NCI-H2196 (cell line): ENCODE measurements at regions not wholly inside any gene's neighbourhood (a gene's known extent, or its start where the extent isn't known, plus 50 kb on each side); places are given as distances from the start of the nearest gene placed in this dataset.
"Not testable (repeated sequence)": the region's sequence is repeated elsewhere in the genome, so short reads cannot be mapped to it uniquely, and the experiment has no call there.

ENCODE experiments used
- DNase-seq: peaks from one replicate; lab custom pipeline; 2025; ENCODE audit not compliant: unreplicated experiment; lab: John Stamatoyannopoulos, UW

DNA sequence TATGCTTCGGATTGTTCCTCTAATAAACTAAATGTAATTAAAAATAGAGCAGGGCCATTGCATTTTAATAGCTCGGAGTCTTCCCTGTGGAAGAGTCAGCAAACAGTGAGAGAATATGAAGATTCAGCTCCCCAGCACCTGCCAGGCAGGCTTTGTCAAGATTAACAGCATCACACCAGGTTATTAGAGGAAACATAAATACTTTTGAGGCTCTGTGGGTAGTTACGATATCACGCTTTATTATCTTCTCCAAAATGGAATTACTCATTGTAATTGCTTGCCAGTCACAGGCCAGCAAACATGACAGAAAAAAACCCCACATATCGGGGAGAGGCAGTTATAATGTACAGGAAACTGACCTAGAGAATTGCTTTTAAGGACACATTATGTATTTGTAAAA, 303.9 kb downstream of the CPS1 start:
- DNase-seq: no peak

DNA sequence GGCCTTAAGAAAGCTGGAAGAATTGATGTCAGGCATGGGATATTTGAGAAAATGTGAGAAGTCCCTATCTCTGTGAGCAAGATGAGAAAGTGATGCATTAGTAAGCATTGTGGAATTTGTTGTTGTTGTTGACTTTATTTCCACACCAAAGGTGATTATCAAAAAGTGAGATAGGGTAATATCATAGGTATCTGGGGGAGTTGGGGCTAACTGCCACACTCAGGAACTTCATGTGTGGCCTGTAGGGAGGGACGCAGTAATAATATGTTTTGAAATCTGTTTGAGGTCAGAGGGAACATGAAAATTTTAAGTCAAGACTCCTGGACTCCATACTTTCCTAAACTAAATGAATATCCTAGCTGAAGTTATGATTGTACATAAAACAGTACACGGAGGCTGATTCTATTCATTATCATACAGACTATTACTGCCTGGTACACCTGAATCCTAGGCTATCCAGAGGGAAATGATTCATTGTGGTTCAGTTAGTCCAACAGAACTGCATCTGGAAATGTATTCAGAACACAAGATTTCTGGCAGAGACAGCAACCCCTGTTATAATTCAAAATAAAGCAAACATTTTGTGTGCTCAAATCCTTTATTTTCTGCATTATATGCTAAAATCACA, 304.8 kb downstream of the CPS1 start:
- DNase-seq: no peak

DNA sequence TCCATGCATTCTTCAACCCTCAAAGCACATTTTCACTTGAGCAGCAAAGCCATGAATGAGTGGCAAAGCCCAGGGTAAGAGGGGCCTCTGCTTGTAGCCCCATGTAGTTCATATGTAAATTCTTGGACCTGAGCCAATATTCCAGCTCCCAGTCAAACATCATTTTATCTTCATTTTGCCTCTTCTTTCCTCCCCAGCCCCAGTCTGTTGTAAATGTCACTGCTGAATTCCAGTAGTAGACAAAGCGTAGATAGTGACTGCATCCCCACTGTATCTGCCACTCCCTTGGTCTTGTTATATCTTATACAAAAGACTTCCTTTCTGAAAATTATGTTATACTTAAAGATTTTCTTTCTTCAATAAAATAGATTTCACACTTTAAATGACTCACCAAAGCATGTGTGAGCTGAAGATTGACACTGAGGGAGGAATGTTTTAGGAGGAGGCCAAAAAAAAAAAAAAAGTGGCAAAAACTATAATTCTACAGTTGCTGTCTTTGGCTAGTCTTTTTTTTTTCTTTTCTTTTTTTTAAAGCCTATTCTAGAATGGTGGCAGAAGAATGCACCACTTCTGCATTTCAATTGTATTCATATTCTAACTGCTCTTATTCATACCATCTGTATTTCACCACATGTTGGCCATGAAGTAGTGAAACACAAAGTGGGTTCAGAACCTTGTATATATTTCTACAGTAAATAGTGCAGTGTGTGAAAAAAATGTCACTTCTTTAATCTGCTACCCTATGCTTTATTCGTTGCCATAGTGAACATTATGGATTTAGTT, 306.1 kb downstream of the CPS1 start:
- DNase-seq: no peak

DNA sequence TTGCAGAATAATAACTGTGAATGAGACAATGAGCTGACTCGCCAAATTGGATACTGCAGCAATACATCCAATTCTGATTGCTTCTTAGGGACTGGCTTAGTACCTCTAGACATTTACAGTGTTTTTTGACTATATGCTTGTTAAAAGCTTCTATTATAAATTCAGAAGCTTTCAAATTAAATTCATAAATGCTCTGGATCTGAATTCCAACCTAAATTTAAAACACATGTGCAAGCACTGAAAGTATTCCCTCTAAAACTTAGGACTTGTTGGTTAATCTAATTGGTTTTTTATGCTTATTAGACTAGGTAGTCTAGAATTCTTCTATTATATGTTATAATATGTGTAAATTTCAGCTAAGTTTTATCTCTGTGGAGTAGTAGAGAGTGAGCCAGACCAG, 306.9 kb downstream of the CPS1 start:
- no peak for DNase-seq

DNA sequence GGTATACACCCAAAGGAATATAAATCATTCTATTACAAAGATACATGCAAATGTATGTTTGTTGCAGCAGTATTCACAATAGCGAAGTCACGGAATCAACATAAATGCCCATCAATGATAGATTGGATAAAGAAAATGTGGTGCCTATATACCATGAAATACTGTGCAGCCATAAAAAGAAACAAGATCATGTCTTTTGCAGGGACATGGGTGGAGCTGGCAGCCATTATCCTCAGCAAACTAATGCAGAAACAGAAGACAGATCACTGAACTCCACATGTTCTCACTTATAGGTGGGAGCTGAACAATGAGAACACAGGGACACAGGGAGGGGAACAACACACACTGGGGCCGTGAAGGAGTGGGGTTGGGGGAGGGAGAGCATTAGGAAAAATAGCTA, 315.2 kb downstream of the CPS1 start:
- DNase-seq: not testable (repeated sequence)

DNA sequence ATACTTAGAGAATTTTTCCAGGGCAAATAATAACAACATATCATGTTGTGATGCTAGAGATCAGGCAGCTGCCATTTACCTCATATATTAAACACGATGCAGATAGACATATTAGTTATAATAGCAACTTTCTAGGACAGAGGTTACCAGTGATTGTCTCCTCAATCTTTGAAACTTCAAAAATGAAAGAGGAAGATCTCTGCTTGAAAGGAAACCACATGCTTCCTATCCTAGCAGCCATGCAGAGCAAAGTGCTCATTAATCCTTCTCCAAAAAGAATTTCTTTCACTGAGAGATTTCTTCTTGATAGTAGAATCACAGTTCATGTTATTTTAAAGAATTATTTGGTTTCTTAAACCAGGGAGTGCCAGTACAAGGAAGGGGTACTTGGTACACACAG, 317.2 kb downstream of the CPS1 start:
- no peak for DNase-seq

DNA sequence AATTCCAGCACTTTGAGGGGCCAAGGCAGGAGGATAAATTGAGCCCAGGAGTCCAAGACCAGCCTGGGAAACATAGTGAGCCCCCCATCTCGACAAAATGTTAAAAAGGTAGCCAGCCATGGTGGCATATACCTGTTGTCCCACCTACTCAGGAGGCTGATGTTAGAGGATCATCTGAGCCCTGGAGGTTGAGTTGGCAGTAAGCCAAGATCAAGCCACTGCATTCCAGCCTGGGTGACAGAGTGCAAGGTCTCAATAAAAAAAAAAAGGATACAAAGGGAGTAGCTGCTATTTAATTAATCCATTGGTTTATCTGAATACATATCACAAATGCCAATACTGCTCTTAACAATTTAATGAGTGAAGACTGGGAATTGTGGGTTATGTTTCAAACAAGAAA, 327.8 kb downstream of the CPS1 start:
- DNase-seq: no peak

DNA sequence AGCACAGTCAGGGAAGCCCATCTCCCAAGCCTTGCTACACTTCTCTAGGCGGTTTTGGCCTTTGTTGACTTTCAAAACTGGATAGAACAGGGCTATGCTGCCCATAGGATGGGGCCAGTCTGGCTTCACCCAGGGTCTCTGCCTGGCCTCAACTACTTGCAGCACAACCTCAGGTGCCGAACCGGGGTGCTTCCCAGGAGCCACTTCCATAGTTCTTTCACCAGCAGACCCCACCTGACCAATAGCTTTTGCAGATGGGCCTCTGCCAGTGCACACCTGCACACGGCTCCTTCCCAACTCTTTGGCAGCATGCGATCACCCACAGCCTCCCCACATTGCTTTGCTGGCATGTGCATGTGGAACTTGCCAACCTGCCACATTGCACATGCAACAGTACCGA, 331.6 kb downstream of the CPS1 start:
- no peak for DNase-seq

DNA sequence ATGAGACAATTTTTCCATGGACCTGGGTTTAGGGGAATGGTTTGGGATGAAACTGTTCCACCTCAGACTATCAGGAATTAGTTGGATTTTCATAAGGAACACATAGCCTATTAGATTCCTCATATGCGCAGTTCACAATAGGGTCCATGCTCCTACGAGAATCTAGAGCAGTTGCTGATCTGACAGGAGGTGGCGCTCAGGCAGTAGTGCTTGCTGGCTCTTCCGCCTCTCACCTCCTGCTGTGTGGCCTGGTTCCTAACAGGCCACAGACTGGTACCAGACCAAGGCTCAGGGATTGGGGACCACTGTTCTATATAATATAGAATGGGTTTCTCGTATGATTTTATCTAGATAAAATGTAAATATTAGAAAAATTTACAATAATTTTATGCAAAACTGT, 338.7 kb downstream of the CPS1 start:
- DNase-seq: no peak

DNA sequence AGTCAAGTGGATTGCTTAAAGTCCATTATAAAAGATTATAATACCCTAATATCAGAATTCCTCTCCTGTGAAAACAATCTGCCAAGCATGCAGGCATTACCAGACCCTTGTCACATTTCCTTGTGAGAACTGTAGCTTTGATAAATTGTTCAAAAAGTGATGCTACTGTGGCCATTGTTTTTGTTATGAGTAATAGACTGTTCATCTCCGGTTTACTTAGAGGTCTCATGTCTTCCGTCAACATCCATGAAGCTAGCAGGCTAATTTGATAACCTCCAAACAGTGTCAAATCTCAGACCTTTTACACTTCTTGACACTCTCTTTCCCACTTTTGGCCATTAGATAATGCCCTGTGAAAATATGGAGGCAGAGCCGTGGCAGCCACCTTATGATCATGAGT, 342.7 kb downstream of the CPS1 start:
- no peak for DNase-seq

DNA sequence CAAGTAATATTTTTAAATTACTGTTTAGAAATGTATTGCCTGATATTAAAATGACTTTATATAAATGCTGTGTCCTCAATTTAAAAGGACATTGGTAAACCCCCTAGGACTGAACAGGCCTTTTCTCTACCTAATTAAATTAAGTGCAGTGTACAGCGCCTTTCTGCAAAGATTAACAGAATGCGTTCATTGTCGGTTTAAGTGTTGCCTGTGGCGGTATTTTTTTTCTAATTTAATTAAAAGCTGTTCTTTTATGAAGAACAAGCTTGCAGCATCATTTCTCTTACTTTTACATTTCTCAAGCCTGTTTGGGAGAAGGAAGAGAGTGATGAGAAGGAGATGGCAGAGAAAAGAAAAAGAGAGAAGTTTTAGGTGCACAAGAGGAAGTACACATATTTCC, 344.9 kb downstream of the CPS1 start:
- DNase-seq: no peak

DNA sequence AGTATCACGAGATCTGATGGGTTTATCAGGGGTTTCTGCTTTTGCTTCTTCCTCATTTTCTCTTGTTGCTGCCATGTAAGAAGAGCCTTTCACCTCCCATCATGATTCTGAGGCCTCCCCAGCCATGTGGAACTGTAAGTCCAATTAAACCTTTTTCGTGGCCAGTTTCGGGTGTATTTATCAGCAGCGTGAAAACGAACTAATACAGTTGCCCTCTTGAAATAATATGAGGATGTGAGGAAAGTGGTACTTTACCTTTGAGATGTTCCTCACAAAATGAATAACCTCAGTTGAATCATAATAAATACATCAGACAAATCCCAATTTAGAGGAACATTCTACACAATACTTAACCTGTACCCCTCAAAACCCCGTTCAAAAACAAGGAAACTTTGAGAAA, 356.4 kb downstream of the CPS1 start:
- no peak for DNase-seq

DNA sequence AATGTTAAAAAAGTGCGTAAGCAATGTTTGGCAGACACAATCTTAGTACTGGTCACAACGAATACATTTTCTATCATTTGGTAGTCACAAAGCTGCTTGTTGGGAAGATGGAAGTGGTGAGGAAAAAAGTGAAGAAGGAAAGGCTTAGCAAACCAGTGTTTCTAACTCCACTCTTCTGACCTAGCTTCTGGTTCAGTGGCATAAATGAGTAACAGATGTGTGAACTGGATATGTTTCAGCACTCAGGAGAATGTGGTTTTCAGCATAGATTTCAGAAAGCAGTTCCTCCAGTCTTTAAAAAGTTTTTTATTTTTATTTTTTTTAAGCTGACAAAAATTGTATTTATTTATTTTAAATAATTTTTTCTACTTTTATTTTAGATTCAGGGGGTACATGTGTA, 357.1 kb downstream of the CPS1 start:
- DNase-seq: no peak

DNA sequence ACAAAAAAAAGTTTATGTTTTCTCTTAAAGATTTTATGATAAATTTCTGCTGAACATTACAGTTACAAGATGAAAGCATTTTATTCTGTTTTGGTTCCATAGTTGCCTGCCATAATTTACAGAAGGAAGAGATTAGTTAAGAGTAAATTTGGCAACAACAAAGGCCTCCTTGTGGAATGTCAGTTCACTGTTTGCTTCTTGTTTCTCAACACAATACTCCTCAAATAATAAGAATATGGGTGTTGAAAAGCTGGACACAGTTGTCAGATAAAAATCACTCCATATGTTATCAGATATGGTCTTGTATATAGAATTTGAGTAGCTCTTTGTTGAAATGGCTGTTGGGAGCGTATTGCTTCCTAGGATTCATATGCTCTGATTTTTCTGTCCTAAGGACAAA, 359.5 kb downstream of the CPS1 start:
- no peak for DNase-seq

DNA sequence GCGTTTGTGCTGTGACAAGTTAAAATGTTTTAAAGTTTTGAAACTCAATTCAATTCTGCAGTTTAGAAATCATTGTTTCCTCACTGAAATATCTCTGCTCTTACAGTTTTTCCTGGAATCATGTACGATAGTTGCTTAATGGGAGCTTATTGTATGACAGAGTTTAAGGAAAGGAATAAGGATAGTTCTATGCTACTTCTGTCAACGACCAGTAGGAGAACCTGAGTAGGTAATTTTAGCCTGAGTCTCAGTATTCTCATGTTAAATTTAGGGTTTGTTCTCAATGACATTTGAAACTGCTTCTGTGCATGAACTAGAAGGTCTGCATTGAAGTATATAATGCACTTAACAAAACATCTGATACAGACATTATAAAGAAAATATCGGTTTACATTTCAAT, 361.1 kb downstream of the CPS1 start:
- DNase-seq: no peak

DNA sequence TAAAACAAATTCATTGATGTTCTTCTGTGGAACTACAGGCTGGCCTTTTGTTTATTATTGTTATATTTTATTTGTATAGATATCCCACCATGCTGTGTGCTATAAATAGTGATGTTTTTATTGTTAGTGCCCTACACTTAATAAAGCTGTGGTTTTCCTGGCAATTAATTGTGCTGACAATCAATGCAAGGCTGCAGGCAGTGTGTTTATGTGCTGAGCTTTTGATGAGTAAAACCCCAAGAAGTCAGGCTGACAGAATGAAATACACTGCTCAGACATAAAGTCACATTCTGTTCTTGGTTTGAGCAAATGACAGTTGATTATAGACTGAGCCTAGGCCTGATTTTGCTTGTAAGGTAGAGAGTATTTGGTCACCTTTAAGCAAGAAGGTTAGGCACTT, 362.7 kb downstream of the CPS1 start:
- no peak for DNase-seq

DNA sequence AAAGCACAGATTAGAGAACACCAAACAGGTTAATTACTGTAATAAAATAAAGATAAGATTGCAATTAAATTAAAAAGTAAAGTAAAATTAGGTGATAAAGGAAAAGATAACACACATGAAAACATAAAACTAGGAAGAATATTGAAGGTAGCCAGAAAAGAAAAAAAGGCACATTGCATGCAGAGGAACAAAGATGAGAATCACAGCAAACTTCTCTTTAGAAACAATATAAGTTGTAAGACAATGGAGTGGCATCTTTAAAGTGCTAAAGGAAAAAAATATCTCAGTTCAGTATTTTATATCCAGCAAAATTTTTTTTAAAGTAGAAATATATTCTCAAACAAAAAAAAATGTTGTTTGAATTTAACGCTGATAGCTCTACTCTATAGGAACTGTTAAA, 366.0 kb downstream of the CPS1 start:
- no peak for DNase-seq

DNA sequence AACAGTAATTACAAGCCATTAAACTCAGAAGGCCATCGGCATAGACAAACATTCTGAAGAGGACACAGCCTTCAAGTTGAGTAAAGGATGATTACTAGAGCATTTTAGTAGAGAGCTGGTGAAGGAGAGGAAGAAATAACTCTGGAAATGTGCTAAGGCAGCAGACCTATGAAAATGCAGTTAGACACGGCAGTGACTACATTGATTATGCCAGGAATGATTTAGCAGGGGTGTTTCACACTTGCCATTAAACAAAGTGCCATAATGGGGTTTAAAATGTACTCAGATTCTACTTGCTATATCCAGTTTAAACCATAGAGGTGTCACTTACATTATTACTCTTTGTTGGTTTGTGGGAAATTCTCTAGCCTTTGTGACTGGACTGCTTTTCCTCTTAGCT, 372.3 kb downstream of the CPS1 start:
- no peak for DNase-seq

DNA sequence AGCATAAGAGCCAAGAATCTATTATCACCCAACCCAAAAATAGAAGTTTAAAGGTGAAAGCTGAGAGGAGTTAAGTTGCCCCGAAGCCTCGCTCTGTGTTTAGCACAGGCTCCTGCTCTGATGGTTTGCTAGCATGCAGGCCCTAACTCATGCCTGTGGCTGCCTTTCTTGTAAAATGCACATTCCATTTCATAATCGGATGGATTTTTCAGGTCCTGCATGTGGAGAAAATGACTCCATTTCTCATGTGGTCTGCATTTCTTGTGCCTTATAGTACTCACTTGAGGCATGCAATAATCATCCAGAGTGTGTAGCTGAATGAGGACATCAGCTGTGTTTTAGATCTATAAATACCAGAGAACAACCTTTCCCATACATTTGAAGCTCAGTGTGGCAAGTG, 381.8 kb downstream of the CPS1 start:
- DNase-seq: no peak

DNA sequence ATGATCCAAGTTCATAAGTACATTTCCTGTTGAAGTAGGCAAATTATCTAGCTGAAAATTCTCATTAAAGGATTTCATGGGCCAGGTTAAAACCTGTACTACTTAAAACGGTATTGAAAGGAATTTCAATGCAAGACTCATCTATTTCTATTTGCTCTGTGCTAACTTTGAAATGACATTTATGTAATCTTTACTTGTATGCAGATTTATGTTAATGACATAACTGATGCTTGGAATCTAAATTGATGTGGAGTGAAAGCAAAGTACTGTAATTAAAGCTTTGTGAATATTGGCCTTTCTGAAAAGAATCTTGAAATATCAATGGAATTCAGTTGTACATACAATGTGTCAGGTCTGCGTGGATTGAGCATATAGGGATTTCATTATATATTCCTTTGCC, 390.0 kb downstream of the CPS1 start:
- no peak for DNase-seq

DNA sequence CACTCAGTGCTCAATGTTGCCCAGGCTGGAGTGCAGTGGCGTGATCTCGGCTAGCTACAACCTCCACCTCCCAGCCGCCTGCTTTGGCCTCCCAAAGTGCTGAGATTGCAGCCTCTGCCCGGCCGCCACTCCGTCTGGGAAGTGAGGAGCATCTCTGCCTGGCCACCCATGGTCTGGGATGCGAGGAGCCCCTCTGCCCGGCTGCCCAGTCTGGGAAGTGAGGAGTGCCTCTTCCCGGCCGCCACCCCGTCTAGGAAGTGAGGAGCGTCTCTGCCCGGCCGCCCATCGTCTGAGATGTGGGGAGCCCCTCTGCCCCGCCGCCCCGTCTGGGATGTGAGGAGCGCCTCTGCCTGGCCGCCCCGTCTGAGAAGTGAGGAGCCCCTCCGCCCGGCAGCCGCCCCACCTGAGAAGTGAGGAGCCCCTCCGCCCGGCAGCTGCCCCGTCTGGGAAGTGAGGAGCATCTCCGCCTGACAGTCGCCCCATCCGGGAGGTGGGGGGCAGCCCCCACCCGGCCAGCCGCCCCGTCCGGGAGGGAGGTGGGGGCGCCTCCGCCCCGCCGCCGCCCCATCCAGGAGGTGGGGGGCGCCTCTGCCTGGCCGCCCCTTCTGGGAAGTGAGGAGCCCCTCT, 394.1 kb downstream of the CPS1 start:
- DNase-seq: not testable (repeated sequence)

DNA sequence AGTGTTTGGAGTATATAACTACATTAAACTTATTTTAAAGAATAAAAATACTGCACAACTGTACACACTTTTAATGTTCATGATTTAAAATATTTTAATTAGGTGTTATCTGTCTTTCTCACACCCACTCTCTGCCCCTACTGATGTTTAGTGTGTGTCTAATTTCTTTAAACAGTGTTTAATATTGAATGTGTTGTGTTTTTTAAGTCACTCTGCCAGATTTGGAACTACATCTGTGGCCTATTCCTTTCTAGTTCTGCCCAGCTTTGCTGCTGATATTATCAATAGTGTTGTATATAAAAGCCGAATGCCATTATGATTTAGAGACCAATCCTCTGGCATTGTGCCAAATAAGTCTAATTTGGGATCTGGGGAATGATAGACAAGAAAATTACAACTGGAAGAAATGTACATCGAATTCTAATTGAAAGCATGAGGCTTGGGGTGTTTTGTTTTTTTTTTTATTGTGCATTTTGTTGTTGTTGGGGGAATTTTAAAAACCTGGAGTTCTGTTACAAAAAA, 398.0 kb downstream of the CPS1 start:
- DNase-seq: no peak
